Coronary artery (tissue), 2 donors: ENCODE measurements at regions not wholly inside any gene's neighbourhood (a gene's known extent, or its start where the extent isn't known, plus 50 kb on each side); places are given as distances from the start of the nearest gene placed in this dataset.

ENCODE experiments used
- DNase-seq: peaks from one replicate; pipeline ENCODE4 v3.0.0-alpha.2; 2017; ENCODE audit warnings: low spot score
- H3K27ac ChIP-seq, 2 donors: fragments of 200-600 bp; sonication (generic); one replicate each; pipeline ENCODE4 v1.5.1; 2016 to 2019
- H3K4me3 ChIP-seq: fragments of 200-600 bp; sonication (generic); 2 replicates; pipeline ENCODE4 v1.5.1; 2016; ENCODE audit warnings: mild to moderate bottlenecking, moderate library complexity
- CTCF ChIP-seq: fragments of 200-600 bp; sonication (generic); IDR thresholded peaks from one replicate; pipeline ENCODE4 v1.5.1; 2019; ENCODE audit warnings: antibody characterized with exemption

- no peak for DNase-seq
- H3K4me3 ChIP-seq = no peak overlapping the region
- no peak for TF ChIP-seq CTCF
- H3K27ac ChIP-seq = no peak overlapping the region
Measured at GRCh38 chr2:138207074-138207930, 243.0 kb downstream of the HNMT start.

DNA sequence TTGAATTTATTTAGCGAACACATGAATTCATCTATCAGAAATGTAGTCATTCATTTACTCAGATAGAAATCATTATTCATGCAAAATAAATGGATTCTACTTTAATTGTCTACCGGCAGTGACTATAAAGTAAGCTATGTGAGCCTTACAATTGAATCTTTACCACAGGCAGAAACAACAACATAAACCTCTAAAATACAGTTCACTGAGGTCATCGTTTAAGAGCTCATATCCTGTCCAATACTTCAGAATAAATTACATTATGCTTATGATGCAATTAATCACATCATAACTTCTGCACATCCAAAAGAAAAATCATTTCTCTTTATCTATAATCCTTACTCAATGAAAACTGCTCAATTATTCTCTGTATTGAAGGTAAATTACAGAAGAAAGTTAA is 244.7 kb downstream of the HNMT start:
- no peak overlapping the region for H3K4me3 ChIP-seq
- no peak for TF ChIP-seq CTCF
- DNase-seq = no peak
- H3K27ac ChIP-seq = no peak overlapping the region

DNA sequence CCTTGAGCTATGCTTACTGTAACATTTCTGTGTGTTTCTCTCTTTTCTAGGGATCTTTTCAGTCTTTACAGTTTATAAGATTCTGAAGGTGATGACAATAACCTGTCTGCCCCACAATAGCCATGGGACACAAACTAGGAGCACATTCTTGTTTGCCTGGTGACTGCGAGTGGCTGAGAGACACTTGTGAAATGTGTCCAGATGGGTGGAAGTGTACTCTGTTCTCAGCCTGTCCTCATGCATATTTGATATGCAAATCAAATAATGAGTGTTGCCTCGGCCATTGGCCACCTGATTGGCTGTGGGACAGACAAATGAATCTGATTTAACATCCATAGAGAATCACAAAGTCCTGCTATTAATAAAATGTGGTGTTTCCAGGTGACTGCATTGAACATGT is 246.2 kb downstream of the HNMT start:
- no peak for TF ChIP-seq CTCF
- no peak for DNase-seq
- Histone ChIP-seq H3K4me3 (no peak overlapping the region), H3K27ac (no peak overlapping the region)

DNA sequence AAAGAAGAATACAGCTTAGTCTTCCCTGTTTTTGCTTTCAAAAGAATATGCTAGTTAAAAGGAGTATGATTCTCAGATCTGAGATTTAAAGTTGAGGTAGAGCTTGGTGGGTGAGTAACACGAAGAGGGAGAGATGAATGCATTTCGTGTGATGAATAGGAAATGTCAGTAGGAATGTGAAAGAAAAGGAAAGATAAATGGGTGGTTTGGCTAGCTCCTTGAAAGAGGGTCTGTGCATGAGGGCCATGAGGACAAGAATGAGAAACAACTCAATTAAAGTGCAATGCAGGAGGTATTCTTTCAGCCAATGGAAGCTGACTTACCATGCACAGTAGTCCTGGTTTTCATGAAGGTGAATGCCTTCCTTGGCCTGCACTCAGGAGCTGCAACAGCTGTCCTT is 248.2 kb downstream of the HNMT start:
- H3K27ac ChIP-seq = no peak overlapping the region
- no peak for DNase-seq
- no peak for TF ChIP-seq CTCF

GRCh38 chr2:138213084-138213483 is 248.8 kb downstream of the HNMT start:
- DNase-seq = no peak
- no peak overlapping the region for H3K27ac ChIP-seq
- no peak for TF ChIP-seq CTCF
- no peak overlapping the region for H3K4me3 ChIP-seq

More for the DNA sequence above, 248.2 kb downstream of the HNMT start:
- H3K4me3 ChIP-seq = no peak overlapping the region

- Histone ChIP-seq H3K27ac (no peak overlapping the region), H3K4me3 (no peak overlapping the region)
- TF ChIP-seq CTCF = no peak
- DNase-seq = no peak
Measured at GRCh38 chr2:138213624-138214023, 249.4 kb downstream of the HNMT start.

DNA sequence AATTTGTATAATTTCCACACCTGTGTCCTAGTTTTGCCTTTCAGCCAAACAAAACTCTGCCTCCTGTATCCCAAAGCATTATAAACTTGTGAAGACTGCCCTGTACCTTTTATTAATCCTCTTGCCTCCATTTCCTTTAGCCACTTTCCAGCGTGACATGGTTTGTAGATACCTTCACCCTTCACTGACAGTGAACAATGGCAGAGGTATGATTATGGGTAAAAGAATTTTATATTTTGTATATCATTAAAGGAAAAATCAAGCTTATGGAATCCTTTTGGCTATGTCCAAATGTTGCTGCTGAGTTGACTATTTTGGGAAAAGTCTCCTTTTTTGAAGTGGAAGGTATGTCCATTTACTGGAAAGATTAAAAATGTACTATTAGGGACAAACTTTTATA is 251.7 kb downstream of the HNMT start:
- no peak for DNase-seq
- no peak overlapping the region for H3K4me3 ChIP-seq
- H3K27ac ChIP-seq = no peak overlapping the region
- TF ChIP-seq CTCF = no peak
